ENCODE measurements at regions not wholly inside any gene's neighbourhood (a gene's known extent, or its start where the extent isn't known, plus 50 kb on each side); places are given as distances from the start of the nearest gene placed in this dataset.
A peak's percentile ranks its signal among the peaks of the same experiment; 100 is the strongest.

GRCh38 chr13:59495299-59495698 lies 668.4 kb downstream of the DIAPH3 start:
- no peaks in the 10 kb centered on the region for H3K27me3 ChIP-seq (ENCODE audit: insufficient read depth, low read length)
- H3K4me1 ChIP-seq (ENCODE audit: control insufficient read depth in 1 of 2, insufficient read depth in 2 of 2, low read length in 2 of 2) = no peaks in the 10 kb centered on the region
- no peaks in the 10 kb centered on the region for H3K79me1 ChIP-seq (ENCODE audit: low read length)
- no peaks in the 10 kb centered on the region for H3K79me2 ChIP-seq (ENCODE audit: control insufficient read depth, insufficient read depth, low read length, poor library complexity)
- no peak overlapping the region for H3K4me3 ChIP-seq (ENCODE audit: low read depth, low read length)
- H2BK120ac ChIP-seq (ENCODE audit: insufficient read depth, low read length, poor library complexity) = no peak overlapping the region
- no CpG with 5 or more reads among the region's 4 CpGs for WGBS (ENCODE audit: extremely low coverage, insufficient coverage, insufficient read length)
- DNase-seq = no peak
- no peak overlapping the region for H3K27ac ChIP-seq (ENCODE audit: low read depth, low read length)
- H2BK5ac ChIP-seq (ENCODE audit: low read depth, low read length, poor library complexity) = no peak overlapping the region
- H3K4ac ChIP-seq (ENCODE audit: low read depth, low read length) = no peak overlapping the region
- H4K91ac ChIP-seq (ENCODE audit: low read depth, low read length) = no peak overlapping the region
- H4K12ac ChIP-seq (ENCODE audit: low read depth, low read length) = no peak overlapping the region
- H3K9me3 ChIP-seq (ENCODE audit: insufficient read depth, low read depth, low read length) = no peaks in the 10 kb centered on the region
- H3K36me3 ChIP-seq (ENCODE audit: control insufficient read depth in 1 of 2, insufficient read depth in 2 of 2, low read length in 2 of 2) = no peaks in the 10 kb centered on the region
- H3K18ac ChIP-seq (ENCODE audit: low read length) = no peak overlapping the region
- no peak overlapping the region for H2AK5ac ChIP-seq (ENCODE audit: low read length)
- no peak overlapping the region for H2BK12ac ChIP-seq (ENCODE audit: low read length)
- H3K23ac ChIP-seq (ENCODE audit: low read length) = no peak overlapping the region
- no peak overlapping the region for H3K14ac ChIP-seq (ENCODE audit: low read length)
- H4K8ac ChIP-seq (ENCODE audit: low read depth, low read length) = no peak overlapping the region
- no peak overlapping the region for H3K9ac ChIP-seq (ENCODE audit: low read length)
- H2AFZ ChIP-seq (ENCODE audit: insufficient read depth, low read length, poor library complexity) = no peak overlapping the region
- no peak overlapping the region for H3K4me2 ChIP-seq (ENCODE audit: low read length)

GRCh38 chr13:59495936-59496512 lies 667.7 kb downstream of the DIAPH3 start:
- no peaks in the 10 kb centered on the region for H3K4me1 ChIP-seq (ENCODE audit: control insufficient read depth in 1 of 2, insufficient read depth in 2 of 2, low read length in 2 of 2)
- H2BK120ac ChIP-seq (ENCODE audit: insufficient read depth, low read length, poor library complexity) = no peak overlapping the region
- no peak overlapping the region for H3K27ac ChIP-seq (ENCODE audit: low read depth, low read length)
- no peak overlapping the region for H2BK12ac ChIP-seq (ENCODE audit: low read length)
- H2BK5ac ChIP-seq (ENCODE audit: low read depth, low read length, poor library complexity) = no peak overlapping the region
- no peak overlapping the region for H3K18ac ChIP-seq (ENCODE audit: low read length)
- H3K23ac ChIP-seq (ENCODE audit: low read length) = no peak overlapping the region
- H3K36me3 ChIP-seq (ENCODE audit: control insufficient read depth in 1 of 2, insufficient read depth in 2 of 2, low read length in 2 of 2) = no peaks in the 10 kb centered on the region
- no peak overlapping the region for H4K91ac ChIP-seq (ENCODE audit: low read depth, low read length)
- no peaks in the 10 kb centered on the region for H3K9me3 ChIP-seq (ENCODE audit: insufficient read depth, low read depth, low read length)
- no peaks in the 10 kb centered on the region for H3K79me2 ChIP-seq (ENCODE audit: control insufficient read depth, insufficient read depth, low read length, poor library complexity)
- no peak overlapping the region for H2AFZ ChIP-seq (ENCODE audit: insufficient read depth, low read length, poor library complexity)
- H3K4me3 ChIP-seq (ENCODE audit: low read depth, low read length) = no peak overlapping the region
- no peaks in the 10 kb centered on the region for H3K79me1 ChIP-seq (ENCODE audit: low read length)
- H4K8ac ChIP-seq (ENCODE audit: low read depth, low read length) = no peak overlapping the region
- no peak overlapping the region for H3K4ac ChIP-seq (ENCODE audit: low read depth, low read length)
- H4K12ac ChIP-seq (ENCODE audit: low read depth, low read length) = no peak overlapping the region
- no peak overlapping the region for H3K4me2 ChIP-seq (ENCODE audit: low read length)
- no peak overlapping the region for H3K14ac ChIP-seq (ENCODE audit: low read length)
- DNase-seq = no peak
- H3K9ac ChIP-seq (ENCODE audit: low read length) = no peak overlapping the region
- no peaks in the 10 kb centered on the region for H3K27me3 ChIP-seq (ENCODE audit: insufficient read depth, low read length)
- WGBS (ENCODE audit: extremely low coverage, insufficient coverage, insufficient read length) = no CpG with 5 or more reads among the region's 7 CpGs
- no peak overlapping the region for H2AK5ac ChIP-seq (ENCODE audit: low read length)

- DNase-seq = no peak
- no peak overlapping the region for H3K23ac ChIP-seq (ENCODE audit: low read length)
- H3K18ac ChIP-seq (ENCODE audit: low read length) = no peak overlapping the region
- no peak overlapping the region for H2BK120ac ChIP-seq (ENCODE audit: insufficient read depth, low read length, poor library complexity)
- no peak overlapping the region for H4K12ac ChIP-seq (ENCODE audit: low read depth, low read length)
- no peak overlapping the region for H2BK5ac ChIP-seq (ENCODE audit: low read depth, low read length, poor library complexity)
- H2AK5ac ChIP-seq (ENCODE audit: low read length) = no peak overlapping the region
- H2BK12ac ChIP-seq (ENCODE audit: low read length) = no peak overlapping the region
- H4K91ac ChIP-seq (ENCODE audit: low read depth, low read length) = no peak overlapping the region
- no peak overlapping the region for H3K27ac ChIP-seq (ENCODE audit: low read depth, low read length)
- no peaks in the 10 kb centered on the region for H3K27me3 ChIP-seq (ENCODE audit: insufficient read depth, low read length)
- WGBS (ENCODE audit: extremely low coverage, insufficient coverage, insufficient read length) = no CpG with 5 or more reads among the region's 4 CpGs
- no peak overlapping the region for H3K4ac ChIP-seq (ENCODE audit: low read depth, low read length)
- H3K14ac ChIP-seq (ENCODE audit: low read length) = no peak overlapping the region
- no peak overlapping the region for H3K9ac ChIP-seq (ENCODE audit: low read length)
- H3K79me1 ChIP-seq (ENCODE audit: low read length) = no peaks in the 10 kb centered on the region
- H3K4me1 ChIP-seq (ENCODE audit: control insufficient read depth in 1 of 2, insufficient read depth in 2 of 2, low read length in 2 of 2) = no peaks in the 10 kb centered on the region
- no peak overlapping the region for H3K4me2 ChIP-seq (ENCODE audit: low read length)
- no peak overlapping the region for H4K8ac ChIP-seq (ENCODE audit: low read depth, low read length)
- no peaks in the 10 kb centered on the region for H3K79me2 ChIP-seq (ENCODE audit: control insufficient read depth, insufficient read depth, low read length, poor library complexity)
- H3K4me3 ChIP-seq (ENCODE audit: low read depth, low read length) = no peak overlapping the region
- no peaks in the 10 kb centered on the region for H3K9me3 ChIP-seq (ENCODE audit: insufficient read depth, low read depth, low read length)
- no peaks in the 10 kb centered on the region for H3K36me3 ChIP-seq (ENCODE audit: control insufficient read depth in 1 of 2, insufficient read depth in 2 of 2, low read length in 2 of 2)
- H2AFZ ChIP-seq (ENCODE audit: insufficient read depth, low read length, poor library complexity) = no peak overlapping the region
Measured at GRCh38 chr13:59497621-59498247, 666.0 kb downstream of the DIAPH3 start.

- H3K79me1 ChIP-seq (ENCODE audit: low read length) = no peaks in the 10 kb centered on the region
- H4K8ac ChIP-seq (ENCODE audit: low read depth, low read length) = no peak overlapping the region
- H3K9me3 ChIP-seq (ENCODE audit: insufficient read depth, low read depth, low read length) = no peaks in the 10 kb centered on the region
- no peak overlapping the region for H2BK5ac ChIP-seq (ENCODE audit: low read depth, low read length, poor library complexity)
- no peak overlapping the region for H2BK120ac ChIP-seq (ENCODE audit: insufficient read depth, low read length, poor library complexity)
- H3K79me2 ChIP-seq (ENCODE audit: control insufficient read depth, insufficient read depth, low read length, poor library complexity) = no peaks in the 10 kb centered on the region
- H3K36me3 ChIP-seq (ENCODE audit: control insufficient read depth in 1 of 2, insufficient read depth in 2 of 2, low read length in 2 of 2) = no peaks in the 10 kb centered on the region
- H3K4me2 ChIP-seq (ENCODE audit: low read length) = no peak overlapping the region
- DNase-seq = no peak
- no peak overlapping the region for H2AK5ac ChIP-seq (ENCODE audit: low read length)
- H3K27ac ChIP-seq (ENCODE audit: low read depth, low read length) = no peak overlapping the region
- H3K18ac ChIP-seq (ENCODE audit: low read length) = no peak overlapping the region
- H4K12ac ChIP-seq (ENCODE audit: low read depth, low read length) = no peak overlapping the region
- no peaks in the 10 kb centered on the region for H3K4me1 ChIP-seq (ENCODE audit: control insufficient read depth in 1 of 2, insufficient read depth in 2 of 2, low read length in 2 of 2)
- no peak overlapping the region for H3K4me3 ChIP-seq (ENCODE audit: low read depth, low read length)
- no peak overlapping the region for H4K91ac ChIP-seq (ENCODE audit: low read depth, low read length)
- H3K14ac ChIP-seq (ENCODE audit: low read length) = no peak overlapping the region
- no peaks in the 10 kb centered on the region for H3K27me3 ChIP-seq (ENCODE audit: insufficient read depth, low read length)
- no peak overlapping the region for H2BK12ac ChIP-seq (ENCODE audit: low read length)
- H3K4ac ChIP-seq (ENCODE audit: low read depth, low read length) = no peak overlapping the region
- no peak overlapping the region for H3K23ac ChIP-seq (ENCODE audit: low read length)
- WGBS (ENCODE audit: extremely low coverage, insufficient coverage, insufficient read length) = no CpG with 5 or more reads among the region's 4 CpGs
- H2AFZ ChIP-seq (ENCODE audit: insufficient read depth, low read length, poor library complexity) = no peak overlapping the region
- peak overlapping the region; percentile 65 for H3K9ac ChIP-seq (ENCODE audit: low read length)
Measured at GRCh38 chr13:59501004-59501403, 662.7 kb downstream of the DIAPH3 start.

All from trophoblast cell (in vitro differentiated cells and primary cell).